GM23338 (cell line): ENCODE measurements at regions not wholly inside any gene's neighbourhood (a gene's known extent, or its start where the extent isn't known, plus 50 kb on each side); places are given as distances from the start of the nearest gene placed in this dataset.

Experiments used
- CREB1 ChIP-seq: fragments of 250-450 bp; sonication (Bioruptor Pico); IDR thresholded peaks from 2 replicates; pipeline ENCODE4 v1.5.0; 2020; ENCODE audit warnings: low read depth, mild to moderate bottlenecking, moderate library complexity
- EZH2 ChIP-seq: fragments of 200-600 bp; sonication (generic); IDR thresholded peaks from one replicate; pipeline ENCODE4 v1.8.0; 2017; ENCODE audit warnings: antibody characterized with exemption, mild to moderate bottlenecking, low read depth; ENCODE audit not compliant: unreplicated experiment
- EZH2phosphoT487 ChIP-seq: fragments of 200-600 bp; sonication (generic); IDR thresholded peaks from one replicate; pipeline ENCODE4 v1.8.1; 2018; ENCODE audit warnings: antibody characterized with exemption; ENCODE audit not compliant: unreplicated experiment
- JUNB ChIP-seq: IDR thresholded peaks from one replicate; pipeline ENCODE4 v1.6.1; 2016; ENCODE audit warnings: antibody characterized with exemption; ENCODE audit not compliant: unreplicated experiment
- POLR2AphosphoS5 ChIP-seq: IDR thresholded peaks from 2 replicates; pipeline ENCODE4 v1.6.1; 2016; ENCODE audit warnings: antibody characterized with exemption, low read depth
- STAT1 ChIP-seq: IDR thresholded peaks from one replicate; pipeline ENCODE4 v1.6.1; 2016; ENCODE audit warnings: antibody characterized with exemption; ENCODE audit not compliant: unreplicated experiment
- TF ChIP-seq, protein P1 (sequence below), 2 experiments: fragments of 200-600 bp in 1 of 2; sonication (generic) in 1 of 2; conservative IDR thresholded peaks; 2 replicates each; pipeline versions ENCODE4 v1.5.1 to v1.6.1; 2016 to 2017; ENCODE audit warnings: antibody characterized with exemption in 2 of 2, low read depth in 2 of 2, mild to moderate bottlenecking in 2 of 2, moderate library complexity in 1 of 2
- TF ChIP-seq, protein P2 (sequence below): IDR thresholded peaks from one replicate; pipeline ENCODE4 v1.6.1; 2018; ENCODE audit warnings: antibody characterized with exemption; ENCODE audit not compliant: unreplicated experiment
- TF ChIP-seq, protein P3 (sequence below): IDR thresholded peaks from 2 replicates; pipeline ENCODE4 v1.6.1; 2016; ENCODE audit warnings: antibody characterized with exemption

DNA sequence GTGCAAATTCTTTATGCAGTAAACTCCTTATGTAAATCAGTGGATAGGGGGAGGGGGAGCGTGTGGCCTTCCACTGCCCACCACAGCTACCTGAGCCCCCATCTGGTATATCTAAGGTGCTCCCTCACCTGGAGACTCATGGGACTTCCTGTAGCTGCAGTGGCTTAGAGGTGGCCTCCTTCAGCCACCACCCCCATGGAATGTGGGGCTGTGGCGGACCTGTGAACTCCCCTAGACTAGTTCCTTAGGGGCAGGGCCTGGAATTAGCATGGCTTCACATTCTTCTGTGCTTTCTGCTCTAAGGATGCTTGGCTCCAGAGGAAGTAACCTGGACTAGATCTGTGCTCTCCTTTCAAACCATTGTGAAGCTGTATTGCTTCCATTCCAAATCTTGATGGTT lies 550.5 kb upstream of the COBL start:
- TF ChIP-seq POLR2AphosphoS5: no peak
- TF ChIP-seq, protein P1, sequence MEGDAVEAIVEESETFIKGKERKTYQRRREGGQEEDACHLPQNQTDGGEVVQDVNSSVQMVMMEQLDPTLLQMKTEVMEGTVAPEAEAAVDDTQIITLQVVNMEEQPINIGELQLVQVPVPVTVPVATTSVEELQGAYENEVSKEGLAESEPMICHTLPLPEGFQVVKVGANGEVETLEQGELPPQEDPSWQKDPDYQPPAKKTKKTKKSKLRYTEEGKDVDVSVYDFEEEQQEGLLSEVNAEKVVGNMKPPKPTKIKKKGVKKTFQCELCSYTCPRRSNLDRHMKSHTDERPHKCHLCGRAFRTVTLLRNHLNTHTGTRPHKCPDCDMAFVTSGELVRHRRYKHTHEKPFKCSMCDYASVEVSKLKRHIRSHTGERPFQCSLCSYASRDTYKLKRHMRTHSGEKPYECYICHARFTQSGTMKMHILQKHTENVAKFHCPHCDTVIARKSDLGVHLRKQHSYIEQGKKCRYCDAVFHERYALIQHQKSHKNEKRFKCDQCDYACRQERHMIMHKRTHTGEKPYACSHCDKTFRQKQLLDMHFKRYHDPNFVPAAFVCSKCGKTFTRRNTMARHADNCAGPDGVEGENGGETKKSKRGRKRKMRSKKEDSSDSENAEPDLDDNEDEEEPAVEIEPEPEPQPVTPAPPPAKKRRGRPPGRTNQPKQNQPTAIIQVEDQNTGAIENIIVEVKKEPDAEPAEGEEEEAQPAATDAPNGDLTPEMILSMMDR (conservative IDR thresholded peaks at IDR 0.05; ENCODE audit: low read depth in 2 of 2): no peak
- TF ChIP-seq EZH2: no peak
- TF ChIP-seq CREB1 (CRISPR knock-in tag): no peak
- TF ChIP-seq JUNB: no peak
- no peak for TF ChIP-seq EZH2phosphoT487
- TF ChIP-seq, protein P2, sequence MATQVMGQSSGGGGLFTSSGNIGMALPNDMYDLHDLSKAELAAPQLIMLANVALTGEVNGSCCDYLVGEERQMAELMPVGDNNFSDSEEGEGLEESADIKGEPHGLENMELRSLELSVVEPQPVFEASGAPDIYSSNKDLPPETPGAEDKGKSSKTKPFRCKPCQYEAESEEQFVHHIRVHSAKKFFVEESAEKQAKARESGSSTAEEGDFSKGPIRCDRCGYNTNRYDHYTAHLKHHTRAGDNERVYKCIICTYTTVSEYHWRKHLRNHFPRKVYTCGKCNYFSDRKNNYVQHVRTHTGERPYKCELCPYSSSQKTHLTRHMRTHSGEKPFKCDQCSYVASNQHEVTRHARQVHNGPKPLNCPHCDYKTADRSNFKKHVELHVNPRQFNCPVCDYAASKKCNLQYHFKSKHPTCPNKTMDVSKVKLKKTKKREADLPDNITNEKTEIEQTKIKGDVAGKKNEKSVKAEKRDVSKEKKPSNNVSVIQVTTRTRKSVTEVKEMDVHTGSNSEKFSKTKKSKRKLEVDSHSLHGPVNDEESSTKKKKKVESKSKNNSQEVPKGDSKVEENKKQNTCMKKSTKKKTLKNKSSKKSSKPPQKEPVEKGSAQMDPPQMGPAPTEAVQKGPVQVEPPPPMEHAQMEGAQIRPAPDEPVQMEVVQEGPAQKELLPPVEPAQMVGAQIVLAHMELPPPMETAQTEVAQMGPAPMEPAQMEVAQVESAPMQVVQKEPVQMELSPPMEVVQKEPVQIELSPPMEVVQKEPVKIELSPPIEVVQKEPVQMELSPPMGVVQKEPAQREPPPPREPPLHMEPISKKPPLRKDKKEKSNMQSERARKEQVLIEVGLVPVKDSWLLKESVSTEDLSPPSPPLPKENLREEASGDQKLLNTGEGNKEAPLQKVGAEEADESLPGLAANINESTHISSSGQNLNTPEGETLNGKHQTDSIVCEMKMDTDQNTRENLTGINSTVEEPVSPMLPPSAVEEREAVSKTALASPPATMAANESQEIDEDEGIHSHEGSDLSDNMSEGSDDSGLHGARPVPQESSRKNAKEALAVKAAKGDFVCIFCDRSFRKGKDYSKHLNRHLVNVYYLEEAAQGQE: no peak
- TF ChIP-seq, protein P3, sequence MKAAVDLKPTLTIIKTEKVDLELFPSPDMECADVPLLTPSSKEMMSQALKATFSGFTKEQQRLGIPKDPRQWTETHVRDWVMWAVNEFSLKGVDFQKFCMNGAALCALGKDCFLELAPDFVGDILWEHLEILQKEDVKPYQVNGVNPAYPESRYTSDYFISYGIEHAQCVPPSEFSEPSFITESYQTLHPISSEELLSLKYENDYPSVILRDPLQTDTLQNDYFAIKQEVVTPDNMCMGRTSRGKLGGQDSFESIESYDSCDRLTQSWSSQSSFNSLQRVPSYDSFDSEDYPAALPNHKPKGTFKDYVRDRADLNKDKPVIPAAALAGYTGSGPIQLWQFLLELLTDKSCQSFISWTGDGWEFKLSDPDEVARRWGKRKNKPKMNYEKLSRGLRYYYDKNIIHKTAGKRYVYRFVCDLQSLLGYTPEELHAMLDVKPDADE: no peak
- TF ChIP-seq STAT1: no peak
